Middle frontal gyrus (tissue), 1 donor: ENCODE measurements at regions not wholly inside any gene's neighbourhood (a gene's known extent, or its start where the extent isn't known, plus 50 kb on each side); places are given as distances from the start of the nearest gene placed in this dataset.
"Not testable (repeated sequence)": the region's sequence is repeated elsewhere in the genome, so short reads cannot be mapped to it uniquely, and the experiment has no call there.

Source experiments
- DNase-seq: peaks from one replicate; pipeline ENCODE4 v3.0.0-alpha.2; 2015; ENCODE audit warnings: low spot score; ENCODE audit errors: extremely low spot score

- DNase-seq = no peak
Observed at GRCh38 chr3:65174713-65175112, 486.9 kb upstream of the ADAMTS9 start.

DNA sequence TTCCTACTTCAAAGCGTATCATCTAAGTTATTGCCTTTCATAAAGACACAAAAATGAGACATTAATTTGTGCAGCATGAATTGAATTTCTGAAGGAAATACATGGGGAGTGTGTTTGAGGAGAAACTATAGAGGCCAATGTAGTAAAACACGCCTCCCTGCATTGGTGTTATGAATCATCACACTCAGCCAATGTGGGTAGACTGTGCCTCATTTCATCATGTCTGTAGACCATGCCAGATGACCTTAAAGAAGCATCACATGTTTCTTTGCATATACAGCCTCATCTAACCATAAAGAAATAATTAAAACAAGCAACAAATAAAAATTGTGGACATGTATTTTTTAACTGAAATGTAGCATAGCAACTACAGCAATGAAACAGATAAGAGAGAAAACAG is 486.0 kb upstream of the ADAMTS9 start:
- no peak for DNase-seq

DNA sequence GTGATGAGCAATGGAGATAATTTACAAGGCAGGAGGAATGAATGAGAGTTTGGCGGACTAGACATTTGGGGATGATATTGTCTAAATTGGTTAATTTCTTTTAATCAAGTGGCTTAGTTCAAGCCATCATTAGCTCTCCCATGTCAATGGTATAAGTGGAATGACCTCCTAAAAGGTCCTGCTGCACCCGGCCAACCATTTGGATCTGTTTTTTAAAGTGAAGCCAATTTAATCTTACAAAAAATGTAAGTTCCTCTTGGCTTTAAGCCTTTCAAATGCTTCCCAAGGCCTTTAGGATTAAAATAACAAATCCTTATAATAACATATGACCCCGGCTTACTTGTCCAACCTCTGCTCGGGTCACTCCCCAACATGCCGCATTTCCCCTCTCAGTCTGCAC is 484.4 kb upstream of the ADAMTS9 start:
- no peak for DNase-seq

DNA sequence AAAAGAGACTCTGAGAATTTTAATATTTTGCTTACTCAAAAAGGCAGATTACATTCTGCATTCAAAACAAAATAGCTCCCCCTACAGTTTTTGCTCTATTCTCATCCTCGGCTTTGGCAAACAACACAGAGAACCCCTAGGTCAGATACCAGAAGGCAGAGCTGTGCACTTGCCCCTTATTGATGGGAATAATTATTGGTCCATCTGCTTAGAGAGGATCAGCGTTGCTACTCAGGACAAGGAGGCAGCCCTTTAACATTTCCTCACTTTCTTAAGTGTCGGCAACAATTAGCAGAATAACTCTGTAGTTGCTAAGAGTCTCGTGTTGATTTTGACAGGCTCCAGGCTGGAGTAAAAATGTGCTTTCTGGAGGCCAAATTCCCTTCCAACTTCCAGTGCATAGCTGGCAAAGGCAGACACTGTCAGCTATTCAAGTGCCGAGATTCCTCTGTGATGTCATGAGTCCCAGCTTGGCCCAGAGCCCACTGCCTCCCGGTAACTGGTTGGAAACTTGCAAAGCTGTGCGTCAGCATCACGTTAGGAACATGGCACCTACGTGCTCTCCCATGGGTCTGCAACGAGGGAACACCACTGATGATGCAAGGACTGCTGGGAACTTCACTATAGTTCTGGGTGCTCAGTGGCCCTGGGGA is 482.7 kb upstream of the ADAMTS9 start:
- DNase-seq = no peak

DNA sequence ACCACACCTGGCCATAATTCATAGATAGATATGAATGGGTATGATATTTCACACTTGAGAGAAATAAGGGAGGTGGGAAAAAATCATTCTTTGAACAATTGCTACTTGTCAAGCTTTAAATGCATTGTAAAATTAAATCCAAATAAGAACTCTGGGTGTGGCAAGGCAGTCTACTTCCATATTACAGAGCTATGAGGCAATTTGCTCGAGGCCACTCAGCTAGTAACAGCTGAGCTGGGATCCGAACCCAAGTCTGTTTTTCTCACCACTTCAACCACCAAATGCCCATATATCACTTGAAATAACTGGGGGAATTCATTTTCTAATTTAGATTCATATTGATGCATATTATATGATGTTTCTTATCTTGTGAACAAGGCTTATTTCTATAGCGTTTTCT is 482.2 kb upstream of the ADAMTS9 start:
- no peak for DNase-seq

DNA sequence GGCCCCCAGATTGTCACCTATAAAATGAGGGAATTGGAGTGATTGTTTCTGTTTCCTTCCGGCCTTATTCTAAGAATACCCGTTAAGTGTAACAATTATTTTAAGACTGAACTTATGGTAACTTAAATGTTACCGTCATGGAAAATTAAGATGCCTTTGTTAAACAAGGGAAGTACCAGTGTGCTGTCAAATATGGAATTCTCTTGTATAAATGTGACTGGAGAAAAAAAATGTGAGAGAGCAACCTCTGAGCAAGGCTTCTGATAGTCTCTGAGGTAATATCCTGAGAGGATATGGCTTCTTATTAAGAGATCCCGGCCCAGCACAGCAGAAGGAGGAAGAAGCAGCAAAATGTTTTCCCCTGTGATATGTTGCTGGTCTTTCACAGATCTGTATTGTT is 480.7 kb upstream of the ADAMTS9 start:
- DNase-seq = no peak

- no peak for DNase-seq
Observed at GRCh38 chr3:65166531-65166930, 478.7 kb upstream of the ADAMTS9 start.

DNA sequence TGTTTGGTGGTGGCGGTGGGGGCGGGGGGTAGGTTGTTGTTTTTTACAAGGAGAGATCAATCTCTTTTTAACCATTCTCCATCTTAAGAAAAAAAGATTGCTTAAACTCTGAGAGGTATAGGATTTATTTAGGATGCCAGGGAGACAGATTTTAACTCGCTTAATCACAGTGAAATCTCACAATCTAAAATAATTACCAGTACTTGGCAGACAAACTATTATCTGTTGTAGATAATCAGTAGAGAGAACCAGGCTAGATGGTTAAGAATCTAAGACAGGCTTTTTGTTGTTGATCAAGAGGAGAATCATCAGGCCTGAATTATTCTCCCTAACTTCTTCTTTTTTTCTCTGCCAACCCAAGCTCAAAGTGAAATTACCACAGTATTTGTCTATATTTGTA is 470.2 kb upstream of the ADAMTS9 start:
- no peak for DNase-seq

- DNase-seq = no peak
Observed at GRCh38 chr3:65153850-65154512, 466.2 kb upstream of the ADAMTS9 start.

DNA sequence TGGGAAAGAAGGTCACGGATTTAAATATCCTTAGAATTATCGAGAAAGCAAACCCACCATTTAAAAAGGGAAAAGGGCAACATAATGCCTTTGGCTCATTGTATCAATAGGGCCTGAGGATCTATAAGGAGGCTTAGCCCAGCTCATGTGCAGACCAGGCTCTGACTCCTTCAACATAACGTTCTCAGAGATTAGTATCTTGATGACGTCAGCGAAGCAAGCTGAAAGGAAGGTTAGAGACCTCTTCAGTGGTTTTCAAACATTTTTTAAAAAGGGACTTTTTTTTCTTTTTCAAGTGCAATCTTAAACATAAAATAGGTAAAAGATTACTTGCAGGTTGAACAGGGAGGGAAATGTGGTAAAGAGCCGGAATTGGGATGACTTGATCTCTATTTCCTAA is 463.9 kb upstream of the ADAMTS9 start:
- DNase-seq = no peak

DNA sequence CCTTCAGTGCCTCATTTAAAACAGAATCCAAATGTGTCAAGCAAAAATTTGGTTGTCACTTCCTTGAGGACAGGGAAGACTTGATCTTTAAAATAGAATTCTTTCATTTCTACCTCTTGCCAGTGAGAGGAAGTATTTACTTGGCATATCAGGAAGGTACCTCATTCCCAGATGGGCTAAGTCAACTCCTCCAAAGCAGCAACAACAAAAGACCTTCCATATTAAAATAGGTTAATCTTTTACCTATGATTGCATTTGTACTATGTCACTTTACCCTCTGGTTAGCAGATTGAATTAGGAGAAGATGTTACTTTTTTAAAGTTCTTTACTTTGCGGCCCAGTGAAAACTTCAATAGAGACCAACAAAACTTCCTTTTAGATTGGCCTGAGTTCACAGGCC is 462.1 kb upstream of the ADAMTS9 start:
- DNase-seq = no peak

- no peak for DNase-seq
Observed at GRCh38 chr3:65148687-65149086, 460.9 kb upstream of the ADAMTS9 start.

GRCh38 chr3:65146179-65146578 is 458.4 kb upstream of the ADAMTS9 start:
- DNase-seq = no peak

DNA sequence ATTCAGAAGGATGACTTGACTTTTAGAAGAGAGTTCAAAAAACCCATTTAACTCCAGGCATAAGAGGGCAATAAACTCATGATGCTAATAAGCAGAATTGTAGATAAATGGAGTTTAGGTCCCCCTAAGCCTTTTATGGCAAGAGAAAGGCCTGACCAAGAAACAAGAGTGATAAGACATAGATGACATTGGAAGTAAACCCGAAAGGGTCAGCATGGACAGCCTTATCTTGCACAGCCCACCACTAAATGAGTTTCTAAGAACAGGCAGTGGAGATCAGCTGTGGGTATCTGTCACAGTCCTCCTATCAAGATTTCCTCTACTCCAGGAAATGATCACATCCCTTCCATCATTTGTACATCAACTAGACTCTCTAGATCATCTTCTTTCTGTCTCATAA is 457.9 kb upstream of the ADAMTS9 start:
- no peak for DNase-seq

DNA sequence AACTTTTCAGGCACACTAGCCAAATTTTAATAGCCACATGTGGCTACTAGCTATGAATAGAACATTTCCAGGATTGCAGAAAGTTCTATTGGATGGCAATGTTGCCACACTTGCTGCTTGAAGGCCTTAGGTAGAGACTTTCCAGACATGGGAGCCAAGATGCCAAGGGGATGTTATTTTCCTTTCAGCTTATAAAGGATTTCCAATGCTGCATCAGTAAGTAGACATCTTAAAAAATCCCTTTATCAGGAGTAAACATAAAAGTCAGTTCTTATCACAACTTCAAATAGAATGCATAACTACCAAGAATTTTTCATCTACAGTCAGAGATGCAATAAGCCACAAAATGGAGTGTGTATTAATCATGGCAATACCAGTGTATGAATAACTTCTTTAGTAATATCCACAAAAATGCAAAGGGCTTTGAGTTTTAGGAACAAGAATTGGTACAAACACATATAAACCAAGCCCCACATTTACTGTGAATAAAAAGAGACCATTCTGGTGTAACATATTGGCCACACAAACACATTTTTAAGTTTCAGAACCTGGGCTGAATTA is 457.1 kb upstream of the ADAMTS9 start:
- no peak for DNase-seq

DNA sequence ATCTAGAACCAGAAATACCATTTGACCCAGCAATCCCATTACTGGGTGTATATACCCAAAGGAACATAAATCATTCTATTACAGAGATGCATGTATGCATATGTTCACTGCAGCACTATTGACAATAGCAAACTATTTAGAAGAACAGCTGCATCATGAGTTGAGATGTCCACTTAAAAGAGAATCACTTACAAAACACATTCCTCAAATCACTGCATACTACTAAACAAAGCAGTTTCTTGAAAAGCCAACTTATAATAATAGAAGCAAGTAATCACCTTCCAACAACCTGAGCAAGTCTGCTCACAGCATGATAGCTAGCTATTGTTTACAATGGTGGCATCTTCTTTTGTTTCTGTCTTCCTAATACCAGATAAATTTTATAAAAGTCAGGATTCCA is 454.7 kb upstream of the ADAMTS9 start:
- no peak for DNase-seq

DNA sequence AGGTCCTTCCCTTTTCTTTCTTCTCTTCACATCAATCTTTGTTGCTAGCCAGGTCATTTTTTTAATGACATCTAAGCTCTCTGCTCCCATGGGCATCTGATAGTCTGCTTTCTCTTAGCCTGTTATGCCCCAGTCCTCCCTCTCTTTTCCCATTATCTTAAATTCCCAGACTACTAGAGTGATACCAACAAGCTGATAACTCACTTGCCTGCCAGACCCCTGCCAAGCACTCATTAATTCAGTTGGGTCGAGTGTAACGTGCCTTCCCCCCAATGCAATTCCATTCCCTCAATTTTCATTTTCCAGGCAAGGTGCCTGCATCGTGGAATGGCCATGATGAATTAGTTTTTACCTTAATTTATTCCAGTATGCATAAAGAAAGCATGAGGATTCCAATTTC is 450.8 kb upstream of the ADAMTS9 start:
- no peak for DNase-seq

- not testable (repeated sequence) for DNase-seq
Observed at GRCh38 chr3:65133752-65134151, 446.0 kb upstream of the ADAMTS9 start.

DNA sequence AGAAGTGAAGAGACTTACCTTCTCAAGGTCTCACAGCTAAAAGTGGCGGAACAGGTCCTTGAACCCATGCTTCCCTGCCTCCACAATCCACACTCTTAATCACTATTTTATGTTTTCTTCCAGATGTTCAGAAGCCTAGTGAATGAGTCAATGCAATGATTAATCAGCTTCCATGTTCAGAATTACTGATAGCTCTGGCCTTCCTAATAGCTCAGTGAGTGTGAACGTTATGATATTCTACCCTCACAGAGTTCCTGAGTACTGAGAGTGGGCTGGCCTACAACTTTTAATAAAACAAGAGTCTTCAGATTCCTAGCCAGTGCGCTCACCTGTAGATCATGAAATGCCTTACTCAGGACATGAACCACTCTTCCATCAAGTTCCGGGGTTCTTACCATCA is 443.0 kb upstream of the ADAMTS9 start:
- DNase-seq = no peak

DNA sequence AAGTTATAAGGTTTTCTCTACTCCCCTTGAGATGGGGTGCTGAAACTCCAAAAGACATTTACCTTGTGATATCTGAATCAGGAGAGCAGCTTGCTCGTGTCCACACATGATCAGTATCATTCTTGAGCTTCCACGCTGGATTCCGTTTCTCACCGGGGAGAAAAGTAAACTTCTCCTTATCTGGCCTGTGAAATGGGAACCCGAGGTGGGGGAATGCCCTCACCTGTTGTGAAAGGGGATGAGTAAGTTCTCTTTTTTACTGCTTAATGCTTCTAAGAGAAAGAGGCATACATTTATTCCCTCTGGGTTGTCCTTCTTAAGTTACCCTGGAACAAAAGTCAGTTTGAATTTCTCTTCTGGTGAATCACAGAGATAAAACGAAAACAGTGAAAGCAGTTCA is 440.5 kb upstream of the ADAMTS9 start:
- no peak for DNase-seq

DNA sequence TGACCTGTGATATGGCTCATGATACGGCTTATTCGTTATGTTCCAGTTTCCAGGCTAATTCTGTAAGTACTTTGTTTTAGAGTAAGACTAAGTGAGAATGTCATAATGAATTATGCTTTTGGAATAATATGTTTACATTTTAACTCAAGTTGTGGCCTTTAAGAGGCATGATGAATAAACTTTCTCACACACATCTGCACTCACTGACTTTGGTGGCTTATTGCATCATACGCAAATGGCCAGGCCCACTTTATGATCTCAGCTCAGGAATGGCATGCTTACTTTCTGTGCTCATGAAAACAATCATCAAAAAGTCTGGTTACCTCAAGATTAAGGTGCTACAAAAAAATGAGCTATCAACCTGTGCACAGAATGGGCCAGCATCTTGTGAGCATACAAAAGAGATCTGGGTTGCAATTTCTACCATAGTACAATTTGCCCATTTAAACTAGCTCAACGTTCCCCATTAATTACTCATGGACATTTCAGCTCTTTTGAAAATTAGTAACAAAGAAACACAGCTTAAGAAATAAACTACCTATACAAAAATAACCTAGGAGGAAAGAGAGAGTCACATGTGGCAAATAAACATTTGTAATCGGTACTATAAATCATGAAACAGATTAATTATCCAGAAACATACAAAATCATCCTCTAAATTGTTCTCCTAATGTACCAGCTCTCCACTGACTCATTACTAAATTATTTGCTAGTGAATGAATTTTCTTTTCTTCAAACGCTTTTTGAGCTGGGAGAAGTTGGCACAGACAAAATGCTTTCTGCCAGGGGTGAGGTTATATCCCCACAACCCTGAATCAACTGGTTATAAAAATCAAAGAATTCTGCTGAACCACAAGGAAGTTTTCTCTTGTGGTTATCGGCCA is 439.0 kb upstream of the ADAMTS9 start:
- DNase-seq = no peak

DNA sequence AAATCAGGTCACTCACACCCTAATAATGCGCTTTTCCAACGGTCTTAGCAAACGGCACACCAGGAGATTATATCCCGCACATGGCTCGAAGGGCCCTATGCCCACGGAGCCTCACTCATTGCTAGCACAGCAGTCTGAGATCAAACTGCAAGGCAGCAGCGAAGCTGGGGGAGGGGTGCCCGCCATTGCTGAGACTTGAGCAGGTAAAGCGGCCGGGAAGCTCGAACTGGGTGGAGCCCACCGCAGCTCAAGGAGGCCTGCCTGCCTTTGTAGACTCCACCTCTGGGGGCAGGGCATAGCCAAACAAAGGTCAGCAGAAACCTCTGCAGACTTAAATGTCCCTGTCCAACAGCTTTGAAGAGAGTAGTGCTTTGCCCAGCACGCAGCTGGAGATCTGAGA is 432.4 kb upstream of the ADAMTS9 start:
- not testable (repeated sequence) for DNase-seq
